Stomach smooth muscle (tissue), 2 donors: ENCODE measurements at regions not wholly inside any gene's neighbourhood (a gene's known extent, or its start where the extent isn't known, plus 50 kb on each side); places are given as distances from the start of the nearest gene placed in this dataset.
"Not testable (repeated sequence)": the region's sequence is repeated elsewhere in the genome, so short reads cannot be mapped to it uniquely, and the experiment has no call there.

ENCODE experiments used
- H3K27ac ChIP-seq: one replicate; pipeline ENCODE4 v1.7.0; 2013; ENCODE audit warnings: mild to moderate bottlenecking, low read length, inconsistent platforms
- H3K27me3 ChIP-seq, 2 donors: one replicate each; pipeline ENCODE4 v1.7.0; 2013; ENCODE audit warnings: low read length in 2 of 2; ENCODE audit not compliant: insufficient read depth in 2 of 2, control insufficient read depth in 1 of 2
- H3K36me3 ChIP-seq, 2 donors: one replicate each; pipeline ENCODE4 v1.7.0; 2013; ENCODE audit warnings: low read length in 2 of 2; ENCODE audit not compliant: control insufficient read depth in 2 of 2, insufficient read depth in 2 of 2
- H3K4me1 ChIP-seq: one replicate; pipeline ENCODE4 v1.7.0; 2013; ENCODE audit warnings: low read length; ENCODE audit not compliant: control insufficient read depth, insufficient read depth
- H3K4me3 ChIP-seq, 2 donors: one replicate each; pipeline ENCODE4 v1.7.0; 2013; ENCODE audit warnings: low read length in 2 of 2
- H3K9ac ChIP-seq, 2 donors: one replicate each; pipeline ENCODE4 v1.7.0; 2013; ENCODE audit warnings: low read length in 2 of 2, mild to moderate bottlenecking in 1 of 2
- H3K9me3 ChIP-seq, 2 donors: one replicate each; pipeline ENCODE4 v1.7.0; 2013; ENCODE audit warnings: low read length in 2 of 2; ENCODE audit not compliant: control insufficient read depth in 2 of 2
- donor health status: healthy.
- donor health status: Pancreatic carcinoma.

DNA sequence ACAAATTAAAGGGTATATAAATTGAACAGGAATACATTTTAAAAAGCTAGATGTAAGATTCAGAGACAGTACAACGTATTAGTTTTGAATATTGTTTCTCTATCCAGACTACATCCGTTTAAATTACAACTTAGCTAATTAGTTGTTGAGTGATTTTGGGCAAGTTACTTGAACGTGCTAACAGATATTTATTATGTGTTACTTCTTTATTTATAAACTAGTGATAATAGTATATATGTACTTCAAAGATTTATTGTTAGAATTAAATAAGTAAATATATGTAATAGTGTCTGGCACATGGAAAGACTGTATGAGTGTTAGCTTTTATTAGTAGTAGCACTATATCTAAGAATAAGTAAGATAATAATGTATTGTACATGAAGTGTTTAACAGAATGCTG, 92.0 kb upstream of the GBE1 start:
- Histone ChIP-seq H3K9ac (no peak overlapping the region), H3K4me1 (no peaks in the 10 kb centered on the region), H3K9me3 (no peaks in the 10 kb centered on the region), H3K27ac (no peak overlapping the region), H3K36me3 (no peaks in the 10 kb centered on the region), H3K27me3 (no peaks in the 10 kb centered on the region), H3K4me3 (no peak overlapping the region)

GRCh38 chr3:81851176-81851575, 89.7 kb upstream of the GBE1 start:
- H3K9me3 ChIP-seq, result no peaks in the 10 kb centered on the region
- no peaks in the 10 kb centered on the region for H3K27me3 ChIP-seq
- no peak overlapping the region for H3K27ac ChIP-seq
- no peaks in the 10 kb centered on the region for H3K4me1 ChIP-seq
- H3K9ac ChIP-seq, result no peak overlapping the region
- H3K36me3 ChIP-seq, result no peaks in the 10 kb centered on the region
- no peak overlapping the region for H3K4me3 ChIP-seq

DNA sequence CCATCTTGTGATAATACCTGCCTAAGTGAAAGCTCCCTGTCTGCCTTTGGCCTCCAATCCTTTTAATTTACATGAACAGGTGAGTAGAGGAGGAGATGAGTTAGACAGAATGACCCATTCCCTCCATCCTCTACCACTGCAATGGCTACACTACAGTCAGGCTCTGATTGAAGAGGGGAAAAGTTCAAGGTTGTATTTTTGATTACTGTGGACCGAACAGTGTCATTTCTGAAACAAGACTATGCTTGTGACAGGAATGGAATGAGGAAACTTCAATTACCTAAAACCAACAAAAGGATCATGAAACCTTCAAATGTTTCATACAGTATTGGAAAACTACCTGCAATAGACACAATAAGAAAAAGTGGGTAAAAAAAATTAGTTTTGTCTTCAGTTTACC, 85.5 kb upstream of the GBE1 start:
- Histone ChIP-seq H3K27me3 (no peaks in the 10 kb centered on the region), H3K4me1 (no peaks in the 10 kb centered on the region), H3K36me3 (no peaks in the 10 kb centered on the region), H3K27ac (no peak overlapping the region), H3K9me3 (no peaks in the 10 kb centered on the region), H3K4me3 (no peak overlapping the region), H3K9ac (no peak overlapping the region)

DNA sequence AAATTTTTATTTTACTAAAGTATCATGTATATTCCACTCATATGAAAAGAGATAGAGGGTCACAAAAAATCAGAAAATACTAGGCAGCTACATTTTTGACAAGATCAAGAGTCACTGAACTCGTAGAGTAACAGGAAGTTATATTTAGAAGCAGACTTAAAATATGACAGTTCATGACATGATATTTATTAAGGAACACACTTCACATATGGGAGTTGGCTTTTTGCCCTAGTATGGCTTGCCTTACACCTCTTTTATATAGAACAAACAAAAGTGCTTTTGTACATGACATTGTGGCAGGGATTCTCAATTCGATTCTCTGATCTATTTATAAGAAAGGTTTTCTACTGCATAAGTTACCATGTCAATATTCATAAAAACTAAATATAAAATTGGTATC, 80.1 kb upstream of the GBE1 start:
- Histone ChIP-seq H3K27me3 (no peaks in the 10 kb centered on the region), H3K36me3 (no peaks in the 10 kb centered on the region), H3K27ac (no peak overlapping the region), H3K9me3 (no peaks in the 10 kb centered on the region), H3K4me3 (no peak overlapping the region), H3K9ac (no peak overlapping the region), H3K4me1 (no peaks in the 10 kb centered on the region)

GRCh38 chr3:81839504-81840094, 78.2 kb upstream of the GBE1 start:
- no peaks in the 10 kb centered on the region for H3K36me3 ChIP-seq
- H3K4me1 ChIP-seq, result no peaks in the 10 kb centered on the region
- no peaks in the 10 kb centered on the region for H3K9me3 ChIP-seq
- no peak overlapping the region for H3K9ac ChIP-seq
- no peak overlapping the region for H3K27ac ChIP-seq
- H3K27me3 ChIP-seq, result no peaks in the 10 kb centered on the region
- no peak overlapping the region for H3K4me3 ChIP-seq

- Histone ChIP-seq H3K36me3 (no peaks in the 10 kb centered on the region), H3K9ac (no peak overlapping the region), H3K27ac (no peak overlapping the region), H3K9me3 (no peaks in the 10 kb centered on the region), H3K4me1 (no peaks in the 10 kb centered on the region), H3K4me3 (no peak overlapping the region), H3K27me3 (no peaks in the 10 kb centered on the region)
These were observed 77.0 kb upstream of the GBE1 start for GRCh38 chr3:81838457-81838856.

DNA sequence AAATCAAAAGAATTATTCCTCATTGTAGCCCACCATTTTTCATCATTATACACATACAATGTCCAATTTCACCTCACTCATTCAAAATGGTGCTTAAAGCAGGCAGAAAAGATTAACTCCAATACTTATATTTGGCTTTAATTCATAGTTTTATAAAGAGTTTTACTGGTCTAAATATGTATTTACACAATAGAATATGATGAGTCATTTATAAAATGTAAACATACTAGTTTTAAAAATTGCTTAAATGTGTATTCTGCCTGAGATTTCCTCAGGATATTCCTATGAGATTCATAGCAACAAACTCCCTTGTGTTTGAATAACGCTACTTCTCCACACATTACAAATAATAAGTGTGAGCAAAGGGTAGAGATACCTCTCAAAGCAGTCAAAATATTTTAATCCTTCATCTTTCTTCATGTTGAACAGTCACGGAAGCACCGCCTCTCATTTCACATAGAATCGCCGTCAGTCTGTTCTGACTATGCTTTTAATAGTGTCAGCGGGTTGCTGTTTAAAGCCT, 75.7 kb upstream of the GBE1 start:
- H3K4me3 ChIP-seq, result no peak overlapping the region
- H3K9ac ChIP-seq, result no peak overlapping the region
- H3K27me3 ChIP-seq, result no peaks in the 10 kb centered on the region
- no peaks in the 10 kb centered on the region for H3K36me3 ChIP-seq
- no peak overlapping the region for H3K27ac ChIP-seq
- H3K9me3 ChIP-seq, result no peaks in the 10 kb centered on the region
- no peaks in the 10 kb centered on the region for H3K4me1 ChIP-seq

DNA sequence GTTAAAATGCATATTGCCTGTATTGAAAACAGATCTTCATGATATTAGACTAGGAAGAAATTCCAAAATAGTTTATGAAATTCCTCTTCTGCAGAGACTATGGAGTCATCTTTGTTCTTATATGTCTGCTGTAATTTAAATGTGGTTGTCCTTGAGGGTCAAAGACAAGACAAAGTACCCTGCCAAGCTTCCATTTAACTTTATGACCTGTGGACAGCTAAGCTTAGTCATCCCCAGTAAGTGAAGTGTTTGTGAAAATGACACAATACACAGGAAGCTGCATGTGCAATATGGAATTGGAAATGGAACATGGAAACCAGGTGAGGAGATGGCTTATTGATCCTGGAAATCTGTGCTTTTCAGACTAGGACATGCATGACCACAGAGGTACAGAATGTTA, 68.5 kb upstream of the GBE1 start:
- no peak overlapping the region for H3K27ac ChIP-seq
- H3K4me3 ChIP-seq, result no peak overlapping the region
- no peaks in the 10 kb centered on the region for H3K36me3 ChIP-seq
- H3K27me3 ChIP-seq, result no peaks in the 10 kb centered on the region
- H3K9ac ChIP-seq, result no peak overlapping the region
- no peaks in the 10 kb centered on the region for H3K9me3 ChIP-seq
- no peaks in the 10 kb centered on the region for H3K4me1 ChIP-seq

DNA sequence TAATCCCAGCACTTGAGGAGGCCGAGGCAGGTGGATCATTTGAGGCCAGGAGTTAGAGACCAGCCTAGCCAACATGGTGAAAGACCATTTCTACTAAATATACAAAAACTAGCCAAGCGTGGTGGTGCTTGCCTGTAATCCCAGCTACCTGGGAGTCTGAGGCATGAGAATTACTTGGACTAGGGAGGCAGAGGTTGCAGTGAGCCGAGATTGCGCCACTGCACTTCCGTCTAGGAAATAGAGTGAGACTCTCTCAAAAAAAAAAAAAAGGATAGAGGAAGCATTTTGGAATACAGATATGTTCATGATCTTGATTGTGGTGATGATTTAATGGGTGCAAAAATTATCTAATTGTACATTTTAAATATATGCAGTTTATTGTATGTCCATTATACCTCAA, 67.8 kb upstream of the GBE1 start:
- not testable (repeated sequence) for H3K9ac ChIP-seq, H3K9me3 ChIP-seq, H3K27me3 ChIP-seq, H3K36me3 ChIP-seq, H3K4me3 ChIP-seq, H3K27ac ChIP-seq, H3K4me1 ChIP-seq

GRCh38 chr3:81823882-81824395, 62.5 kb upstream of the GBE1 start:
- Histone ChIP-seq H3K36me3 (no peaks in the 10 kb centered on the region), H3K27ac (no peak overlapping the region), H3K27me3 (no peaks in the 10 kb centered on the region), H3K9me3 (no peaks in the 10 kb centered on the region), H3K4me3 (no peak overlapping the region), H3K9ac (no peak overlapping the region), H3K4me1 (no peaks in the 10 kb centered on the region)

DNA sequence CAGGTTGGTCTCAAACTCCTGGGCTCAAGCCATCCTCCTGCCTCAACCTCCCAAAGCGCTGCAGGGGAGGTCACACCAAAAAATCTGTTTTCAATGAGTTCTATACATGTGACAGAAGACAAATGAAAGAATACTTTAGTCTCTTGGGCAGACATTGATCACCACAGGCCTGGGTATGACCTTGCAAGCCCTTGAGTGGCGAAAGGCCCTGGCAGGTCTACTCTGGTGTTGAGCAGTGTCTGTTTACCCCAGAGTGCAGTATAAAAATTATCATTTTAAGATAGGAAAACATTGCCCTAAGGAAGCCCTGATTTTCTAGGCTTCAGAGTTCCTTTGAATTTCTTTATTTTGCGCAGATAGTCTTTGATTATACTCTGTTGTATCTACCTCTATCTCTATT, 61.6 kb upstream of the GBE1 start:
- H3K4me1 ChIP-seq, result no peaks in the 10 kb centered on the region
- H3K9me3 ChIP-seq, result no peaks in the 10 kb centered on the region
- H3K27ac ChIP-seq, result no peak overlapping the region
- H3K36me3 ChIP-seq, result no peaks in the 10 kb centered on the region
- H3K4me3 ChIP-seq, result no peak overlapping the region
- no peak overlapping the region for H3K9ac ChIP-seq
- no peaks in the 10 kb centered on the region for H3K27me3 ChIP-seq
